A673 (cell line): ENCODE measurements at regions not wholly inside any gene's neighbourhood (a gene's known extent, or its start where the extent isn't known, plus 50 kb on each side); places are given as distances from the start of the nearest gene placed in this dataset.

Experiments
- BruUV-seq: library from RNA; stranded (reverse); fragments of 400-500 nt; replicated peaks from 2 replicates; lab custom pipeline; 2021; lab: Mats Ljungman, UMichigan
- CTCF ChIA-PET: fragments of 300-600 bp; sonication (Branson Sonifier 250); formaldehyde crosslinking; loops from one replicate; lab custom pipeline; 2022; ENCODE audit warnings: antibody characterized with exemption; lab: Charles Lee
- POLR2A ChIA-PET: fragments of 300-600 bp; sonication (Branson Sonifier 250); formaldehyde crosslinking; loops from one replicate; lab custom pipeline; 2022; ENCODE audit warnings: antibody characterized with exemption; ENCODE audit not compliant: low non-redundant PET; lab: Charles Lee
- DNase-seq: peaks from one replicate; pipeline ENCODE4 v3.0.0-alpha.2; 2015; ENCODE audit warnings: low spot score
- H3K27ac ChIP-seq: fragments of 200-600 bp; sonication (generic); 2 replicates; pipeline ENCODE4 v1.5.1; 2016; ENCODE audit warnings: mixed run types, low read depth, mild to moderate bottlenecking, mixed read lengths, antibody characterized with exemption, low read length; ENCODE audit not compliant: poor library complexity, severe bottlenecking
- H3K27me3 ChIP-seq: fragments of 200-600 bp; sonication (generic); replicated peaks from 2 replicates; pipeline ENCODE4 v1.6.1; 2017; ENCODE audit warnings: mixed run types, low read depth, mild to moderate bottlenecking, mixed read lengths, antibody characterized with exemption, low read length; ENCODE audit not compliant: insufficient read depth, poor library complexity
- H3K36me3 ChIP-seq: fragments of 200-600 bp; sonication (generic); 2 replicates; pipeline ENCODE4 v1.6.1; 2016; ENCODE audit warnings: mixed run types, mild to moderate bottlenecking, mixed read lengths, antibody characterized with exemption, low read length; ENCODE audit not compliant: insufficient read depth, poor library complexity, severe bottlenecking
- H3K4me1 ChIP-seq: fragments of 200-600 bp; sonication (generic); 2 replicates; pipeline ENCODE4 v1.6.1; 2017; ENCODE audit warnings: mixed run types, mild to moderate bottlenecking, mixed read lengths, antibody characterized with exemption, low read length; ENCODE audit not compliant: insufficient read depth, poor library complexity, severe bottlenecking
- H3K4me3 ChIP-seq: fragments of 200-600 bp; sonication (generic); 2 replicates; pipeline ENCODE4 v1.5.1; 2016; ENCODE audit warnings: low read depth, mixed run types, mild to moderate bottlenecking, mixed read lengths, low read length; ENCODE audit not compliant: poor library complexity, severe bottlenecking
- H3K9me3 ChIP-seq: fragments of 200-600 bp; sonication (generic); 2 replicates; pipeline ENCODE4 v1.6.1; 2016; ENCODE audit warnings: mixed run types, low read depth, mild to moderate bottlenecking, mixed read lengths, antibody characterized with exemption, low read length; ENCODE audit not compliant: poor library complexity, severe bottlenecking
- CTCF ChIP-seq: fragments of 300-800, 200-600 bp; sonication (generic); conservative IDR thresholded peaks from 2 replicates; pipeline ENCODE4 v1.5.1; 2017; ENCODE audit warnings: low read depth, mild to moderate bottlenecking, antibody characterized with exemption, low read length, moderate library complexity, mixed read lengths
- EZH2 ChIP-seq: fragments of 200-600 bp; sonication (generic); IDR thresholded peaks from 2 replicates; pipeline ENCODE4 v1.6.1; 2017; ENCODE audit warnings: borderline replicate concordance, low read depth, mild to moderate bottlenecking, mixed read lengths, antibody characterized with exemption, low read length; ENCODE audit not compliant: poor library complexity, severe bottlenecking
- intact Hi-C: fragments of 100-400 bp; cut with micrococcal nuclease; formaldehyde crosslinking; loops from one replicate; pipeline ENCODE4 v1.10.0; 2022; ENCODE audit not compliant: unreplicated experiment

- CTCF ChIA-PET = no interaction called here
- BruUV-seq = no TSS peak
- no peaks in the 10 kb centered on the region for H3K4me1 ChIP-seq
- H3K27me3 ChIP-seq = peaks cover 75% of the 10 kb centered on the region
- H3K27ac ChIP-seq = no peak overlapping the region
- TF ChIP-seq EZH2 = no peak
- no peak for TF ChIP-seq CTCF
- H3K4me3 ChIP-seq = no peak overlapping the region
- H3K36me3 ChIP-seq = no peaks in the 10 kb centered on the region
- intact Hi-C loops = no loop called here
- POLR2A ChIA-PET = no interaction called here
- DNase-seq = no peak
- no peaks in the 10 kb centered on the region for H3K9me3 ChIP-seq
These were observed 51.8 kb upstream of the RAPGEF1 start for GRCh38 chr9:131791542-131792254.
